ENCODE measurements at regions not wholly inside any gene's neighbourhood (a gene's known extent, or its start where the extent isn't known, plus 50 kb on each side); places are given as distances from the start of the nearest gene placed in this dataset.
"Not testable (repeated sequence)": the region's sequence is repeated elsewhere in the genome, so short reads cannot be mapped to it uniquely, and the experiment has no call there.

DNA sequence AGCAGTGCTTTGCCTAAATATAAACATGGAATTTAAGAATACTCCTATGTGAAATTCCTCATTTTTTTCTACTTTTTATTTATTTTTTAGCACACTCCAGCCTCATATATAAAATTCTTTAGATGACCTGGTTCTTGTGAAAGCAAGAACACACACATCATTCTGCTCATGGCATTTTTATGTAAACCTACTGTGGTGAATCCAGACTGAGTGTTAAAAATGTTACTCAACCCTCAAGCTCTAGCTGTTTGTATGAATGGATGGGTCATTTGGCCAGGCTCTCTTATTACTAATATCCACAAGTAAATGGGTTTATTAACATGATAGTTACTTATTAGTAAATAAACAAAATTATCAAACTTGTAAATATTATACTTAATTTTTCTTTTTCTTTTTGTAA lies 551.7 kb upstream of the LRRN3 start:
- no peaks in the 10 kb centered on the region for H3K36me3 ChIP-seq (ENCODE audit: insufficient read depth, insufficient read length, low read length)
- H3K9me3 ChIP-seq (ENCODE audit: insufficient read depth, low read length) = no peaks in the 10 kb centered on the region
- TF ChIP-seq YY1 (IDR thresholded peaks at IDR 0.05; ENCODE audit: insufficient read depth, insufficient read length) = no peak
- no peak for TF ChIP-seq ZNF274 (IDR thresholded peaks at IDR 0.05; ENCODE audit: low read depth, low read length)
- no peak for TF ChIP-seq SUZ12 (IDR thresholded peaks at IDR 0.05; ENCODE audit: extremely low read depth, insufficient read depth, insufficient read length)
- H3K9ac ChIP-seq (ENCODE audit: insufficient read length, low read depth) = no peak overlapping the region
- H3K27me3 ChIP-seq (ENCODE audit: insufficient read depth, insufficient read length) = no peaks in the 10 kb centered on the region
- no peak overlapping the region for H3K4me3 ChIP-seq (ENCODE audit: insufficient read length, low read depth)
- peaks cover 3% of the 10 kb centered on the region for H3K4me1 ChIP-seq (ENCODE audit: insufficient read depth, insufficient read length)
- DNase-seq (ENCODE audit: low read depth, low spot score) = no peak

DNA sequence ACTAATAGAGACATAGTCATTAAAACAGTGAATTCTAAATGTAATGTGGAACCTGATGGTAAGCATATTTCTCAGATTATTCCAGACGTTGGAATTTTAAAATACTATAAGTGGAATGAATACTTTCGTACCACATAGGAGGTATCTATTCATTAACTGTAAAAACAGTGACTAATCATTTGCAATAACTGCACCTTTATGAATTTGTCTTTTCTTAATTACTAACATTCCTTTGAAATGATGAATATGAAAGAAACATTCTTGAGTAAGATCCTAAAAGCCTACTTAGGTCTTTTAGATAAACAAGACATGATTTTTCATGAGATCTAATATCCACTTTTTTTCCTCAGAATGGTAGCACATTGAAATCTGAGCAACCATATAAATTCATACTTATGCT lies 549.0 kb upstream of the LRRN3 start:
- DNase-seq (ENCODE audit: low read depth, low spot score) = no peak
- Histone ChIP-seq H3K27me3 (ENCODE audit: insufficient read depth, insufficient read length) (no peaks in the 10 kb centered on the region), H3K4me3 (ENCODE audit: insufficient read length, low read depth) (no peak overlapping the region), H3K9me3 (ENCODE audit: insufficient read depth, low read length) (no peaks in the 10 kb centered on the region), H3K36me3 (ENCODE audit: insufficient read depth, insufficient read length, low read length) (no peaks in the 10 kb centered on the region), H3K9ac (ENCODE audit: insufficient read length, low read depth) (no peak overlapping the region), H3K4me1 (ENCODE audit: insufficient read depth, insufficient read length) (no peaks in the 10 kb centered on the region)
- TF ChIP-seq ZNF274 (IDR thresholded peaks at IDR 0.05; ENCODE audit: low read depth, low read length) (no peak), SUZ12 (IDR thresholded peaks at IDR 0.05; ENCODE audit: extremely low read depth, insufficient read depth, insufficient read length) (no peak), YY1 (IDR thresholded peaks at IDR 0.05; ENCODE audit: insufficient read depth, insufficient read length) (no peak)

DNA sequence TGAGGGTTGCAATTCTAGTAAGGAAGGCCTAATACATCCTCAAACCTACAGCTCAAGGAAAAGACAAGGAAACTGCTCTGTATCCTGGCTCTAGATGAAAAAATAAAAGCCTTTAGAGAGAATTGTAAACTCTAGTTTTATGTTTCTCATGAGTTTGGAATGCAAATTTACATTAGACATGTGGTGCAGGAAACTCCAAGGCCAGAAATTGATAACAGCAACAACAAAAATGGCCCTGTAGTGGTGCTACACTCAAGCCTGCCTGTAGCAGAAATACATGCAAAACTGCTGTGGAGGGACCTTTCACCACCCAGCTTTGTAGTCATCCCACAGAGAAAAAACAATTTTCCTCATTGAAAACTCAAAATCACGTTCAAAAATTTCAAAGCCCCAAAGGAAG lies 546.7 kb upstream of the LRRN3 start:
- Histone ChIP-seq H3K4me1 (ENCODE audit: insufficient read depth, insufficient read length) (no peaks in the 10 kb centered on the region), H3K36me3 (ENCODE audit: insufficient read depth, insufficient read length, low read length) (no peaks in the 10 kb centered on the region), H3K4me3 (ENCODE audit: insufficient read length, low read depth) (no peak overlapping the region), H3K9me3 (ENCODE audit: insufficient read depth, low read length) (no peaks in the 10 kb centered on the region), H3K27me3 (ENCODE audit: insufficient read depth, insufficient read length) (no peaks in the 10 kb centered on the region), H3K9ac (ENCODE audit: insufficient read length, low read depth) (no peak overlapping the region)
- TF ChIP-seq ZNF274 (IDR thresholded peaks at IDR 0.05; ENCODE audit: low read depth, low read length) (no peak), YY1 (IDR thresholded peaks at IDR 0.05; ENCODE audit: insufficient read depth, insufficient read length) (no peak), SUZ12 (IDR thresholded peaks at IDR 0.05; ENCODE audit: extremely low read depth, insufficient read depth, insufficient read length) (no peak)
- DNase-seq (ENCODE audit: low read depth, low spot score) = no peak

DNA sequence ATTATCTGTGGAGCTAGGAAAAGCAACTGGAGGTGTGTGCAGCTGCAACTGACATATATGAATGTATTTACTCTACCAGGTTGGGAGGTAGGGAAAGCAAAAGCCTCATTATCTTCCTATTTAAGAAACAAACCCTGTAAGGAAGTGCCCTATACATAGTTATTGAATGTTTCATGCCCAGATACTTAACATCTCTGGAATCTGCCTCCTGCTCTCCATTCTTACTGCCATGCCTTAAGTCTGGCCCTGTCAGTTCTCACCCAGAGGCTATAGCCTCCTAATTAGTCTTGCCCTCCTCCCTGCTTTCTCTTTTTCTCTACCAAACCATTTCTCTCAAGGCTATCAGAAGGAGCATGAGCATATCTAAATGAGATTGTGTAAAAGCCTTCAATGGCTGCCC lies 542.6 kb upstream of the LRRN3 start:
- Histone ChIP-seq H3K4me3 (ENCODE audit: insufficient read length, low read depth) (no peak overlapping the region), H3K9ac (ENCODE audit: insufficient read length, low read depth) (no peak overlapping the region), H3K36me3 (ENCODE audit: insufficient read depth, insufficient read length, low read length) (no peaks in the 10 kb centered on the region), H3K4me1 (ENCODE audit: insufficient read depth, insufficient read length) (no peaks in the 10 kb centered on the region), H3K27me3 (ENCODE audit: insufficient read depth, insufficient read length) (no peaks in the 10 kb centered on the region), H3K9me3 (ENCODE audit: insufficient read depth, low read length) (peaks cover 33% of the 10 kb centered on the region; the same call in 1 of the 2 replicates)
- DNase-seq (ENCODE audit: low read depth, low spot score) = no peak
- TF ChIP-seq SUZ12 (IDR thresholded peaks at IDR 0.05; ENCODE audit: extremely low read depth, insufficient read depth, insufficient read length) = no peak
- TF ChIP-seq ZNF274 (IDR thresholded peaks at IDR 0.05; ENCODE audit: low read depth, low read length) = no peak
- no peak for TF ChIP-seq YY1 (IDR thresholded peaks at IDR 0.05; ENCODE audit: insufficient read depth, insufficient read length)

DNA sequence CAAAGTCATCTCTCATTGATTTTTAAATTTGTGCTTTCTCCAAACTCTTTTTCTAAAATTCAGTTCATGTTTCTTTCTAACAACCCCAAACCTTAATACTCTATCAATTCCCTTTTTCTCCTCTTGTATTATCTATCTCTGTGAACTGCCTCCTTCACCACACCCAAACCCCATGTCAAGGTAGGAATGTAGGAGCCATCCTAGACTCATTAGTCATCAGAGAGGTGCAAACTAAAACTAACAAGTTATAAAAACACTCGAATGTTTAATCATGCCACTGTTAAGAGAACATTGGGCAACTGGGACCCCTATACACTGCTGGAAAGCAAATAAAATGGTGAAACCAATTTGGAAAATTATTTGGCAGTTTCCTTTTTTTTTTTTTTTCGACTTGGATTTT lies 533.8 kb upstream of the LRRN3 start:
- no peak for TF ChIP-seq ZNF274 (IDR thresholded peaks at IDR 0.05; ENCODE audit: low read depth, low read length)
- no peak for TF ChIP-seq SUZ12 (IDR thresholded peaks at IDR 0.05; ENCODE audit: extremely low read depth, insufficient read depth, insufficient read length)
- no peak for TF ChIP-seq YY1 (IDR thresholded peaks at IDR 0.05; ENCODE audit: insufficient read depth, insufficient read length)
- no peak overlapping the region for H3K4me3 ChIP-seq (ENCODE audit: insufficient read length, low read depth)
- H3K9me3 ChIP-seq (ENCODE audit: insufficient read depth, low read length) = peaks cover 7% of the 10 kb centered on the region; the same call in 1 of the 2 replicates
- H3K9ac ChIP-seq (ENCODE audit: insufficient read length, low read depth) = no peak overlapping the region
- no peaks in the 10 kb centered on the region for H3K4me1 ChIP-seq (ENCODE audit: insufficient read depth, insufficient read length)
- no peaks in the 10 kb centered on the region for H3K36me3 ChIP-seq (ENCODE audit: insufficient read depth, insufficient read length, low read length)
- H3K27me3 ChIP-seq (ENCODE audit: insufficient read depth, insufficient read length) = no peaks in the 10 kb centered on the region
- no peak for DNase-seq (ENCODE audit: low read depth, low spot score)

DNA sequence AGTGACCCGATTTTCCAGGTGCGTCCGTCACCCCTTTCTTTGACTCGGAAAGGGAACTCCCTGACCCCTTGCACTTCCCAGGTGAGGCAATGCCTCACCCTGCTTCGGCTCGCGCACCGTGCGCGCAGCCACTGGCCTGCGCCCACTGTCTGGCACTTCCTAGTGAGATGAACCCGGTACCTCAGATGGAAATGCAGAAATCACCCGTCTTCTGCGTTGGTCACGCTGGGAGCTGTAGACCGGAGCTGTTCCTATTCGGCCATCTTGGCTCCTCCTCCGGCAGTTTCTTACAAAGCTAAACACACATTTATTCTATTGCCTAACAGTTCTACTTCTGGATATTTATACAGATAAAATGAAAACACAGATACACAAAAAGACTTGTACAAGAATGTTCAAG lies 527.6 kb upstream of the LRRN3 start:
- H3K9me3 ChIP-seq (ENCODE audit: insufficient read depth, low read length); DNase-seq (ENCODE audit: low read depth, low spot score); H3K27me3 ChIP-seq (ENCODE audit: insufficient read depth, insufficient read length); H3K4me1 ChIP-seq (ENCODE audit: insufficient read depth, insufficient read length); H3K4me3 ChIP-seq (ENCODE audit: insufficient read length, low read depth); H3K36me3 ChIP-seq (ENCODE audit: insufficient read depth, insufficient read length, low read length); H3K9ac ChIP-seq (ENCODE audit: insufficient read length, low read depth): not testable (repeated sequence)

DNA sequence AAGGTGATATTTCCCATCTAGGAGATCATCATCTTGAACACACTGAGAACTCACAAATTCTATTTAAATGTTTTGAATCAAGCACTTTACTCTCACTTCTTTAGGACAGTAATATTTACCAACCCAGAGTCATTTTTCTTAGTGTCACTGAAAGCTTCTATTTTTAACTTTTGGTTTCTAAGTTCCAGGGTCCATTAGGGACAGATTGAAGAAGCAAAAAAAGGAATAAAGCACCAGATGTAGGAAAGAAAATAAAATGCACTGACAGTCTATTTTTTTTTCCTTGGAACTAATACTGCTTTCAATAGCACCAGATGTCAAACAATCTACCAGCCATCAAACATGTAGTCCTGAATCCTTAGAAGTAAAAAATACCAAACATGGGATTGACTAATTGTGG lies 526.7 kb upstream of the LRRN3 start:
- no peaks in the 10 kb centered on the region for H3K9me3 ChIP-seq (ENCODE audit: insufficient read depth, low read length)
- no peaks in the 10 kb centered on the region for H3K36me3 ChIP-seq (ENCODE audit: insufficient read depth, insufficient read length, low read length)
- no peaks in the 10 kb centered on the region for H3K27me3 ChIP-seq (ENCODE audit: insufficient read depth, insufficient read length)
- no peak overlapping the region for H3K9ac ChIP-seq (ENCODE audit: insufficient read length, low read depth)
- TF ChIP-seq YY1 (IDR thresholded peaks at IDR 0.05; ENCODE audit: insufficient read depth, insufficient read length) (no peak), ZNF274 (IDR thresholded peaks at IDR 0.05; ENCODE audit: low read depth, low read length) (no peak), SUZ12 (IDR thresholded peaks at IDR 0.05; ENCODE audit: extremely low read depth, insufficient read depth, insufficient read length) (no peak)
- DNase-seq (ENCODE audit: low read depth, low spot score) = no peak
- no peaks in the 10 kb centered on the region for H3K4me1 ChIP-seq (ENCODE audit: insufficient read depth, insufficient read length)
- H3K4me3 ChIP-seq (ENCODE audit: insufficient read length, low read depth) = no peak overlapping the region

DNA sequence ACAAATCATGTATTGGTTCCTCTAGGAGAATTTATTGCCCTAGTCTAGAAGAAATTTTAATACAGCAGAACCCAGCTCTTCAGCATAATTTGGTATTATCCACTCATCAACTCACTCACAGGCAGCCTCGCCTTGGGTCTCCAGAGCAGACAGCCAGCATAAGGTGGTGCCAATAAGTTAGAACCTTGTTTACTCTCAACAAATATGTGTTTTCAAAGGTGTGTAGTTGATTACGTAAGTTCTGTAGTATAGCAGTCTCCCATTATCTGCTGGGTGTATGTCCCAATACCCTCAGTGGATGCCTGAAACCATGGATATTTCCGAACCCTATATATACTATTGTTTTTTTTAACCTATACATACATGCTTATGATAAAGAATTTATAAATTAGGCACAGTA lies 522.5 kb upstream of the LRRN3 start:
- H3K9me3 ChIP-seq (ENCODE audit: insufficient read depth, low read length) = no peaks in the 10 kb centered on the region
- H3K36me3 ChIP-seq (ENCODE audit: insufficient read depth, insufficient read length, low read length) = no peaks in the 10 kb centered on the region
- H3K9ac ChIP-seq (ENCODE audit: insufficient read length, low read depth) = no peak overlapping the region
- no peaks in the 10 kb centered on the region for H3K4me1 ChIP-seq (ENCODE audit: insufficient read depth, insufficient read length)
- no peaks in the 10 kb centered on the region for H3K27me3 ChIP-seq (ENCODE audit: insufficient read depth, insufficient read length)
- TF ChIP-seq SUZ12 (IDR thresholded peaks at IDR 0.05; ENCODE audit: extremely low read depth, insufficient read depth, insufficient read length) (no peak), YY1 (IDR thresholded peaks at IDR 0.05; ENCODE audit: insufficient read depth, insufficient read length) (no peak), ZNF274 (IDR thresholded peaks at IDR 0.05; ENCODE audit: low read depth, low read length) (no peak)
- H3K4me3 ChIP-seq (ENCODE audit: insufficient read length, low read depth) = no peak overlapping the region
- DNase-seq (ENCODE audit: low read depth, low spot score) = no peak
